IPS-18a (cell line): ENCODE measurements at regions not wholly inside any gene's neighbourhood (a gene's known extent, or its start where the extent isn't known, plus 50 kb on each side); places are given as distances from the start of the nearest gene placed in this dataset.
"Not testable (repeated sequence)": the region's sequence is repeated elsewhere in the genome, so short reads cannot be mapped to it uniquely, and the experiment has no call there.

Source experiments
- H3K27ac ChIP-seq: one replicate; pipeline ENCODE4 v1.5.1; 2013; ENCODE audit warnings: low read length
- H3K27me3 ChIP-seq: one replicate; pipeline ENCODE4 v1.6.1; 2013; ENCODE audit warnings: mild to moderate bottlenecking, low read length; ENCODE audit not compliant: control insufficient read depth, insufficient read depth
- H3K36me3 ChIP-seq: one replicate; pipeline ENCODE4 v1.6.1; 2013; ENCODE audit warnings: low read depth, low read length; ENCODE audit not compliant: control insufficient read depth
- H3K4me1 ChIP-seq: one replicate; pipeline ENCODE4 v1.6.1; 2013; ENCODE audit warnings: low read depth, low read length; ENCODE audit not compliant: control insufficient read depth
- H3K4me3 ChIP-seq: one replicate; pipeline ENCODE4 v1.5.1; 2013; ENCODE audit warnings: low read length
- H3K9ac ChIP-seq: one replicate; pipeline ENCODE4 v1.6.1; 2013; ENCODE audit warnings: mild to moderate bottlenecking, low read length, moderate library complexity
- H3K9me3 ChIP-seq: one replicate; pipeline ENCODE4 v1.6.1; 2013; ENCODE audit warnings: low read depth, low read length; ENCODE audit not compliant: control insufficient read depth

DNA sequence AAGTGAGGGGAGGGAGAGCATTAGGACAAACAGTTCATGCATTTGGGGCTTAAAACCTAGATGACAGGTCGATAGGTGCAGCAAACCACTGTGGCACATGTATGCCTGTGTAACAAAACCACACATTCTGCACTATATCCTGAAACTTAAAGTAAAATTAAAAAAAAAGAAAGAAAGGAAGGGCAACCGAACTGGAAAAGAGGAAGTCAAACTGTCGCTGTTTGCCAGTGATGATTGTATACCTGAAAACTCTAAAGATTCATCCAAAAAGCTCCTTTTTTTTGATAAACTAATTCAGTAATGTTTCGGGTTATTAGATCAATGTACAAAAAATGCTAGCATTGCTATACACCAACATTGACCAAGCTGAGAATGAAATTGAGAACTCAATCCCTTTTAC lies 259.0 kb upstream of the ALG10 start:
- Histone ChIP-seq H3K4me3 (no peak overlapping the region), H3K36me3 (no peaks in the 10 kb centered on the region), H3K4me1 (no peaks in the 10 kb centered on the region)

DNA sequence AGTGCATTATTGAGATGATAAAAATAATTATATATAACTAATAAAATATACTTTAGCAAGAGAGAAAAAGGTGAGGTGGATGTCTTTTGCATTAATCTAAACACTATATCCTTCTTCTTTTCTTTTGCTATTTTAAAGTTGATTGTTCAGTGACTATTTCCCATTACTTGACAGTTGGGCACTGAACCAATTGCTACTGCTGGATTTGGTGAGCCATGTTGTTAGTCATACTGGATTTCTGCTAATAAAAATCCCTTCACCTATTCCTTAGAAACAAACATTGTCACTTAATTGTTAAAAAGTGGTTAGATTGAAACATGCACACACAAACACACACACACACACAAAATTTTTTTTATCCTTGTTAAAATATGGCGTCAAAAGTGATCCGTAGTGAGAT lies 251.6 kb upstream of the ALG10 start:
- H3K27me3 ChIP-seq: no peaks in the 10 kb centered on the region
- no peak overlapping the region for H3K27ac ChIP-seq
- H3K36me3 ChIP-seq: no peaks in the 10 kb centered on the region
- no peak overlapping the region for H3K4me3 ChIP-seq
- H3K9ac ChIP-seq: no peak overlapping the region
- H3K4me1 ChIP-seq: no peaks in the 10 kb centered on the region
- peaks cover 6% of the 10 kb centered on the region for H3K9me3 ChIP-seq

More for the DNA sequence above, 259.0 kb upstream of the ALG10 start:
- Histone ChIP-seq H3K27me3 (no peaks in the 10 kb centered on the region), H3K9me3 (no peaks in the 10 kb centered on the region), H3K27ac (no peak overlapping the region), H3K9ac (no peak overlapping the region)

DNA sequence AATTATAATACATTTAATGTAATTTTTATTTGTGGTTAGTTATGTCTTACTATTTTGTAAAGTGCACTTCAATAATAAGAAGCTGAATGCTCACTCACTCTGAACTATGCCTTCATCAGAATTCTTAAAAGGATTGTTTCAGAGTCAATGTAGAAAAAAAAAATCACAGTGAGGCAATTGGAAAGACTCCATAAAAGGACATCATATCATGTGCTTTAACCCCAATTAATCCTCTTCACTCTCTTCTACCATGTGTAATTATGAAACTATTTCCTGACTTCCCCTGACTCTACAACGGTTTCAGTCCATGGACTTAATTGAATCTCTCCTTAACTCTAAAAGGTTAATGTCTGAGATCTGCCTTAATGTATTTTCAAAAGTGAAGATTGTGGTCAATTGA lies 250.4 kb upstream of the ALG10 start:
- H3K4me1 ChIP-seq: no peaks in the 10 kb centered on the region
- no peak overlapping the region for H3K27ac ChIP-seq
- no peaks in the 10 kb centered on the region for H3K36me3 ChIP-seq
- H3K9ac ChIP-seq: no peak overlapping the region
- no peaks in the 10 kb centered on the region for H3K27me3 ChIP-seq
- H3K9me3 ChIP-seq: peaks cover 6% of the 10 kb centered on the region
- H3K4me3 ChIP-seq: no peak overlapping the region

DNA sequence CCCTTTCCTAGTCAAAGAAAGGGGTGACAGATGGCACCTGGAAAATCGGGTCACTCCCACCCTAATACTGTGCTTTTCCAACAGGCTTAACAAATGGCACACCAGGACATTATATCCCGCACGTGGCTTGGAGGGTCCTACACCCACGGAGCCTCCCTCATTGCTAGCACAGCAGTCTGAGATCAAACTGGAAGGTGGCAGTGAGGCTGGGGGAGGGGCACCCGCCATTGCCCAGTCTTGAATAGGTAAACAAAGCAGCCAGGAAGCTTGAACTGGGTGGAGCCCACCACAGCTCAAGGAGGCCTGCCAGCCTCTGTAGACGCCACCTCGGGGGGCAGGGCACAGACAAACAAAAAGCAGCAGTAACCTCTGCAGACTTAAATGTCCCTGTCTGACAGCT lies 249.2 kb upstream of the ALG10 start:
- H3K36me3 ChIP-seq, H3K4me1 ChIP-seq, H3K9me3 ChIP-seq, H3K27ac ChIP-seq, H3K4me3 ChIP-seq, H3K27me3 ChIP-seq, H3K9ac ChIP-seq: not testable (repeated sequence)

DNA sequence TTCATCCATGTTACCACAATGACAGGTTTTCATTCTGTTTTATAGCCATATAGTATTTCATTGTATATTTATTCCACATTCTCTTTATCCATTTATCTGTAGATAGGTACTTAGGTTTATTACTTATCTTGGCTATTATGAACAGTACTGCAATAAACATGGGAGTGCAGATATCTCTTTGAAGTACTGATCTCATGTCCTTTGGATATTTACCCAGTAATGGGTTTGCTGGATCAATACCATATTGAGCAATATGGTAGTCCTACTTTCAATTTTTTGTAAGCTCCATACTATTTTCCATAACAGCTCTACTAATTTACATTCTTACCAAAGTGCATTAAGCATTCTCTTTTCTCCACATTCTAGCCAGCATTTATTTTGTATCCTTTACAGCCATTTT lies 235.8 kb upstream of the ALG10 start:
- Histone ChIP-seq H3K9me3 (no peaks in the 10 kb centered on the region), H3K36me3 (no peaks in the 10 kb centered on the region), H3K4me1 (no peaks in the 10 kb centered on the region), H3K27ac (no peak overlapping the region), H3K4me3 (no peak overlapping the region), H3K27me3 (no peaks in the 10 kb centered on the region), H3K9ac (no peak overlapping the region)

DNA sequence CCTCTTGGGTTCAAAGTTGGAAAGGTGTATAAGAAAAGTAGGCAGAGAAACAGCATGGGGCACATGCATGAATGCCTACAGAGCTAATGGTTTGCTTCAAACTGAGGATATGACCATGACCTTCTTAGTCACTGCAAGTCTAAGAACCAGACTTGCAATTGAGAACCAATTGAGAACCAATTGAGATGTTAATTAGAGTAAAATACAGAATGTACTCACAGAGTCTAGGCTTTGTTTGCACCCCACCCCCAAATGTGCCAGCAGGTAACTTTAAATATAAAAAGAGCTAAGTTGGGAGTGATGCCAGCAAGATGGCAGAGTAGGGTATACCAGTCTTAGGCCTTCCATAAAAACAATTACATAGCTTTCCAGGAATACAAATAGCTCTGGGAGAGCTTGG lies 227.3 kb upstream of the ALG10 start:
- Histone ChIP-seq H3K27me3 (no peaks in the 10 kb centered on the region), H3K4me3 (no peak overlapping the region), H3K4me1 (peaks cover 5% of the 10 kb centered on the region), H3K27ac (no peak overlapping the region), H3K36me3 (no peaks in the 10 kb centered on the region), H3K9ac (no peak overlapping the region), H3K9me3 (no peaks in the 10 kb centered on the region)

DNA sequence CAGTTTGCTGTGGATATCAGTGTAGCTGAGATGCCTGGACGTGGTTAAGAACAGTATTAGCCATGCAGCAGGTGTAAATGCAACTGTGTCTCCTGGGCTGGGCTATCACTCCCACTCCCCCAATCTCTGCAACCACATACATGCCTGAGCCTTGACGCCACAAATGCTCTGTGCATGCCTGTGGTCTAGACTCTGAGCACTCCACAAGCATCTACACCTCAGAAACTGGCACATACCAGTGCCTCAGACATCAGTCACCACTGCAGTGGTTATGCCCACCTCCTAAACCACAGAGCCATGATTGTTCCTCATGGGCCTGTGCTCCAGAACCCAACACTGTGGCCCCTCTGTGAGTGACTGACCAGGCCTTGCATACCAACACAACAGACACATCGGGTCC lies 226.8 kb upstream of the ALG10 start:
- Histone ChIP-seq H3K36me3 (no peaks in the 10 kb centered on the region), H3K9me3 (no peaks in the 10 kb centered on the region), H3K27ac (no peak overlapping the region), H3K9ac (no peak overlapping the region), H3K4me1 (peaks cover 5% of the 10 kb centered on the region), H3K27me3 (no peaks in the 10 kb centered on the region), H3K4me3 (no peak overlapping the region)

DNA sequence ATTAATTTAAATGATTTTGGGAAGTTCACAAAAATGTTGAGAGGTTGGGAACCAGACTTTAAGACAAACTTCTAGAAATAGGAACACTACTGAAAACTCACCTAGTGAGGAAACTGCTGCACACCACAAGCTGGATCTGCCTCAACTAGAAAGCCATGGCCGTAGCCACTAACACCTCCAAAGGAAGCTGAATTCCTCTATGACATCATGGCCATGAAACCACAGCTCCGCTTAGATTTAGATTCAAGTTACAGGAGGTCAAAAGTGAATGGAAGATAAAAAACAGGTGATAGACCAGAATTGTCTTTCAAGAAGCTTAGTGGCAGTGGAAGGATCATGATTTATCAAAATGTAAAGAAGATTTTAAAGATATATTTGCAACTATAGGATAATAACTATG lies 208.8 kb upstream of the ALG10 start:
- Histone ChIP-seq H3K27me3 (no peaks in the 10 kb centered on the region), H3K36me3 (no peaks in the 10 kb centered on the region), H3K9me3 (no peaks in the 10 kb centered on the region)

DNA sequence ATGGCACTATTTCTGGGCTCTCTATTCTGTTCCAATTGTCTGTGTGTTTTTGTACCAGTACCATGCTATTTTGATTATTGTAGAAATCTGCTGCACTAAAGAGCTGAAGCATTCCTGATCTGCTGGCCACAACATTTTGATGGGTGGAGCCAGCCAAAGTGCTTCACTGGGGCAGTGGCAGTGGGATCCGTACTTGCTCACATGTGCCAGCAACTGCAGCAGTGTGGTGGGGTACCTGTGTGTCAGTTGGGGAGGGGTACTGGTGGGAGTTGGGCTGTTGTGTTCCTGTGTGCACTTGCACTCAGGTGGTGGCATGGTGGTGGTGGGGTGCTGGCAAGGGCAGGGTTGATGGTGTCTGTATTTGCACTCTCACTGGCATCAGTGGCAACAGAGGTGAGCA lies 204.6 kb upstream of the ALG10 start:
- H3K27me3 ChIP-seq: no peaks in the 10 kb centered on the region
- H3K27ac ChIP-seq: no peak overlapping the region
- no peaks in the 10 kb centered on the region for H3K4me1 ChIP-seq
- no peak overlapping the region for H3K9ac ChIP-seq
- no peak overlapping the region for H3K4me3 ChIP-seq
- no peaks in the 10 kb centered on the region for H3K36me3 ChIP-seq
- H3K9me3 ChIP-seq: no peaks in the 10 kb centered on the region

More for the DNA sequence above, 208.8 kb upstream of the ALG10 start:
- Histone ChIP-seq H3K4me1 (no peaks in the 10 kb centered on the region), H3K4me3 (no peak overlapping the region), H3K9ac (no peak overlapping the region), H3K27ac (no peak overlapping the region)

DNA sequence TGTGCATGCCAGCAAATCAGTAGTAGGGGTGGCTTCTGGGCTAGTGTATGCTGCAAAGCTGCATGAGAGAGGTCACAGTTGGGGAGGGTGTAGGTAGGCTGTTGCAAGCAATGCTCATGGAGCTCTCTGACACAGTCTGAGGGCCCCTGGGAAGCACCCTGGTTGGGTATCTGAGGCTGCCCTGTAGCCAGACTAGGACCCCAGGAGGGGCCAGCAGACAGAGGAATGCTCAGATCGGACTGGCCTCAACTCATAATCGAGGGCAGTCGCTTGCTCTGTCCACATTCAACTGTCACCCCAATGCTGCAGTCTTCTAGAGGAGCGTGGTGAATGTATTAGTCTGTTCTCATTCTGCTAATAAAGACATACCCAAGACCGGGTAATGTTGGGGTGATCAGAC lies 204.0 kb upstream of the ALG10 start:
- Histone ChIP-seq H3K9ac (no peak overlapping the region), H3K27me3 (no peaks in the 10 kb centered on the region), H3K27ac (no peak overlapping the region), H3K4me1 (no peaks in the 10 kb centered on the region), H3K9me3 (no peaks in the 10 kb centered on the region), H3K4me3 (no peak overlapping the region), H3K36me3 (no peaks in the 10 kb centered on the region)

DNA sequence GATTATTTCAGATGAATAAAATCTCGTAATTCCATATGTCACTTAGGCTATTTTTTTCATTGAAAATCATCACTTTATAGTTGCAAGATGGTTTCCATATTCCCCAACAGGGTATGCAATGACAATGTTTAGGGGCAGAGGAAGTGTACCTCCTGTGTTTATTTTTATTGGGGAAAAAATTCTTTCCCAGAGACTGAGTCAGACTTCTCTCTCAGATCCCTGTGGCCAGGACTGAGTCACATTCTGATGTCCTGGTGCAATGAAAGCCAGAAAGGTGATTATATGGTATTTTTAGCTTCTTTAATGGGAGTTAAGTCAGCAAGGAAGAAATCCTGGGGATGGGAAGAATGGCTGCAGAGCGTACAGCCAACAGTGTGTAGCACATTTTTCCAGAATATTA lies 196.9 kb upstream of the ALG10 start:
- H3K27me3 ChIP-seq: no peaks in the 10 kb centered on the region
- no peak overlapping the region for H3K27ac ChIP-seq
- no peaks in the 10 kb centered on the region for H3K4me1 ChIP-seq
- no peaks in the 10 kb centered on the region for H3K9me3 ChIP-seq
- H3K4me3 ChIP-seq: no peak overlapping the region
- H3K9ac ChIP-seq: no peak overlapping the region
- no peaks in the 10 kb centered on the region for H3K36me3 ChIP-seq

DNA sequence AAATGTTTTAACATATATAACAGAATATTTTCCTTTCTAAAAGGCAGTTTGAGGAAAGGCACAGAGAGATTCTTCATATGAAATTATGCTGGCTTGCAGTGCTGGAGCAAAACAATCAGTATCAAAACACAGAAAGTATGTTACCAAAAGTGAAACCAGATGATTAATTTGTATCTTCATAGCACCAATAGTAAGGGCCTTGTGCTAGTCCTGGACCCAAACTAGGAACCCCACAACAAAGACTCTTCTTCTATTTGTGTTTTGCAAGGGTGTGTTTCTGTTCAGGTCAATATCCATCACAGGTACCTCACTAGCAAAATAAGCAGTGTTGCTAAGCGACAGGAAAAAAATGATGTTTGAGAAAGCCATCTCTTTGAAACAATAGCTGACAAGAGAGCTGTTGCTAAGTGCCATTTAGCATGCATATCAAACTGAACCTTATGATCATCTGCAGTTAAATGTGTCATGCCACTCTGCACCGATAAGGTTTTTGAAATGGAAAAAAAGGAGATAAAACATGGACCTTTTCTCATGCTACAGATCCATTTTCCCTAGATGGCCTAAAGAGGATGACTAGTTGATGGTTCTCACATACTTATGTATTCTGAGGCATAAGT lies 196.2 kb upstream of the ALG10 start:
- no peak overlapping the region for H3K9ac ChIP-seq
- H3K27ac ChIP-seq: no peak overlapping the region
- H3K27me3 ChIP-seq: no peaks in the 10 kb centered on the region
- H3K4me1 ChIP-seq: no peaks in the 10 kb centered on the region
- H3K36me3 ChIP-seq: no peaks in the 10 kb centered on the region
- no peaks in the 10 kb centered on the region for H3K9me3 ChIP-seq
- H3K4me3 ChIP-seq: no peak overlapping the region
